ENCODE measurements at regions not wholly inside any gene's neighbourhood (a gene's known extent, or its start where the extent isn't known, plus 50 kb on each side); places are given as distances from the start of the nearest gene placed in this dataset.

- Histone ChIP-seq H3K4me3 (ENCODE audit: low read depth, low read length, poor library complexity, severe bottlenecking) (no peak overlapping the region), H3F3A (ENCODE audit: insufficient read depth, low read length) (no peaks in the 10 kb centered on the region), H3K36me3 (ENCODE audit: insufficient read depth, low read length) (no peaks in the 10 kb centered on the region), H3K4me2 (ENCODE audit: low read length) (no peak overlapping the region), H2AFZ (ENCODE audit: low read length) (no peak overlapping the region), H3K9ac (ENCODE audit: low read length) (no peak overlapping the region), H3K79me2 (ENCODE audit: insufficient read depth, low read length) (no peaks in the 10 kb centered on the region), H3K27me3 (ENCODE audit: insufficient read depth, low read length) (no peaks in the 10 kb centered on the region), H3K27ac (ENCODE audit: low read depth, low read length, poor library complexity, severe bottlenecking) (no peak overlapping the region), H3K9me3 (ENCODE audit: low read length) (no peaks in the 10 kb centered on the region), H3K9me2 (ENCODE audit: low read depth, low read length) (no peaks in the 10 kb centered on the region), H3K4me1 (ENCODE audit: insufficient read depth, low read length, severe bottlenecking) (no peaks in the 10 kb centered on the region), H4K20me1 (ENCODE audit: insufficient read depth, low read length) (no peaks in the 10 kb centered on the region)
- TF ChIP-seq, protein P1, sequence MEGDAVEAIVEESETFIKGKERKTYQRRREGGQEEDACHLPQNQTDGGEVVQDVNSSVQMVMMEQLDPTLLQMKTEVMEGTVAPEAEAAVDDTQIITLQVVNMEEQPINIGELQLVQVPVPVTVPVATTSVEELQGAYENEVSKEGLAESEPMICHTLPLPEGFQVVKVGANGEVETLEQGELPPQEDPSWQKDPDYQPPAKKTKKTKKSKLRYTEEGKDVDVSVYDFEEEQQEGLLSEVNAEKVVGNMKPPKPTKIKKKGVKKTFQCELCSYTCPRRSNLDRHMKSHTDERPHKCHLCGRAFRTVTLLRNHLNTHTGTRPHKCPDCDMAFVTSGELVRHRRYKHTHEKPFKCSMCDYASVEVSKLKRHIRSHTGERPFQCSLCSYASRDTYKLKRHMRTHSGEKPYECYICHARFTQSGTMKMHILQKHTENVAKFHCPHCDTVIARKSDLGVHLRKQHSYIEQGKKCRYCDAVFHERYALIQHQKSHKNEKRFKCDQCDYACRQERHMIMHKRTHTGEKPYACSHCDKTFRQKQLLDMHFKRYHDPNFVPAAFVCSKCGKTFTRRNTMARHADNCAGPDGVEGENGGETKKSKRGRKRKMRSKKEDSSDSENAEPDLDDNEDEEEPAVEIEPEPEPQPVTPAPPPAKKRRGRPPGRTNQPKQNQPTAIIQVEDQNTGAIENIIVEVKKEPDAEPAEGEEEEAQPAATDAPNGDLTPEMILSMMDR (IDR thresholded peaks at IDR 0.05; ENCODE audit: low read length), result no peak
- TF ChIP-seq EZH2 (IDR thresholded peaks at IDR 0.05; ENCODE audit: borderline replicate concordance, low read length), result no peak
These were observed 152.6 kb downstream of the PLCE1 start for GRCh38 chr10:94146313-94146712.

DNA sequence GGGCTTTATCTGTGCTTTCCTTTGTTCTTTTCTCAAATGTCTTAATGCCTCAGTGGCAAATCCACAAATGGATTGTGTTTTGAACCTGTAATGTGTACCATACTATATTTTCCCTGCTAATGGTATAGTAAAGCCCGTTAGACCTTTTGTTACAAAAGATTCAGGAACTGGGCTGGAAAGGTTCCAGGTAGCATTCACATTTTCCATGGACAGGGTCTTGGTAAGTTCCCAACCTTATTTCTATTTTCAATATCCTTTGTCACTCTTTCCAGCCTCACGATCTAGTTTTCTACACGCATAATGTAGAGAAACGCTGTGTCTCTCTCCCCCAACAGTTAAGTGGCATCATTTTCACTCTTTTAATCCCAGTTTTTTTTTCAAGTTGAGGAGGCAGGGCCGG lies 153.0 kb downstream of the PLCE1 start:
- Histone ChIP-seq H3K27me3 (ENCODE audit: insufficient read depth, low read length) (no peaks in the 10 kb centered on the region), H3K4me2 (ENCODE audit: low read length) (no peak overlapping the region), H3K9me3 (ENCODE audit: low read length) (no peaks in the 10 kb centered on the region), H3K4me3 (ENCODE audit: low read depth, low read length, poor library complexity, severe bottlenecking) (no peak overlapping the region), H3K4me1 (ENCODE audit: insufficient read depth, low read length, severe bottlenecking) (no peaks in the 10 kb centered on the region), H3K27ac (ENCODE audit: low read depth, low read length, poor library complexity, severe bottlenecking) (no peak overlapping the region), H3K79me2 (ENCODE audit: insufficient read depth, low read length) (no peaks in the 10 kb centered on the region), H3K36me3 (ENCODE audit: insufficient read depth, low read length) (no peaks in the 10 kb centered on the region), H3K9ac (ENCODE audit: low read length) (no peak overlapping the region), H3K9me2 (ENCODE audit: low read depth, low read length) (no peaks in the 10 kb centered on the region), H2AFZ (ENCODE audit: low read length) (no peak overlapping the region), H3F3A (ENCODE audit: insufficient read depth, low read length) (no peaks in the 10 kb centered on the region), H4K20me1 (ENCODE audit: insufficient read depth, low read length) (no peaks in the 10 kb centered on the region)
- no peak for TF ChIP-seq EZH2 (IDR thresholded peaks at IDR 0.05; ENCODE audit: borderline replicate concordance, low read length)
- TF ChIP-seq, protein P1 (IDR thresholded peaks at IDR 0.05; ENCODE audit: low read length), result no peak

DNA sequence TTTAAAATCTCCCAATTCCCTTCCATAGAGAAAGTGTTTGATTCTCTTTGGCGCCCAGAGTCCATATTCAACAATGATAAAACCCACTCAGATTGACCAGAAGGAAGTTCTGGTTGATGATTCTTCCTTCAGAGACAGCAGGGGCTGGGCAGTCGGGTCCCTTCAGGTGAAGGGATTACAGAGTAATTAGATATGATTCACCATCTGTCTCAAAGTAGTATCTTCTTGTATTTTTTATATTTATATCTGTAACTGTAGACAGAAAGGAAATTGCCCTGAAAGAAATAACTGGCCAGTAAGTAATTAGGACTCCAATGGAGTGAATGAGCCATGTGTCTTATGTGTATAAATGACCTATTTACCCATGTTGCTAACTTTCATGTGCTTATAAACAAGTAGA lies 156.0 kb downstream of the PLCE1 start:
- Histone ChIP-seq H3F3A (ENCODE audit: insufficient read depth, low read length) (no peaks in the 10 kb centered on the region), H3K9me3 (ENCODE audit: low read length) (no peaks in the 10 kb centered on the region), H3K27ac (ENCODE audit: low read depth, low read length, poor library complexity, severe bottlenecking) (no peak overlapping the region), H3K27me3 (ENCODE audit: insufficient read depth, low read length) (no peaks in the 10 kb centered on the region), H3K4me1 (ENCODE audit: insufficient read depth, low read length, severe bottlenecking) (no peaks in the 10 kb centered on the region), H3K9ac (ENCODE audit: low read length) (no peak overlapping the region), H2AFZ (ENCODE audit: low read length) (no peak overlapping the region), H3K4me2 (ENCODE audit: low read length) (no peak overlapping the region), H4K20me1 (ENCODE audit: insufficient read depth, low read length) (no peaks in the 10 kb centered on the region), H3K4me3 (ENCODE audit: low read depth, low read length, poor library complexity, severe bottlenecking) (no peak overlapping the region), H3K36me3 (ENCODE audit: insufficient read depth, low read length) (no peaks in the 10 kb centered on the region), H3K9me2 (ENCODE audit: low read depth, low read length) (no peaks in the 10 kb centered on the region), H3K79me2 (ENCODE audit: insufficient read depth, low read length) (no peaks in the 10 kb centered on the region)
- TF ChIP-seq EZH2 (IDR thresholded peaks at IDR 0.05; ENCODE audit: borderline replicate concordance, low read length), result no peak
- TF ChIP-seq, protein P1 (IDR thresholded peaks at IDR 0.05; ENCODE audit: low read length), result no peak

Data from OCI-LY1 (cell line).